OCI-LY7 (cell line): ENCODE measurements at regions not wholly inside any gene's neighbourhood (a gene's known extent, or its start where the extent isn't known, plus 50 kb on each side); places are given as distances from the start of the nearest gene placed in this dataset.

Experiments used
- BruUV-seq: library from RNA; stranded (reverse); fragments of 400-500 nt; replicated peaks from 2 replicates; lab custom pipeline; 2021; lab: Mats Ljungman, UMichigan
- CTCF ChIA-PET: fragments of 300-600 bp; sonication (Branson Sonifier 250); formaldehyde crosslinking; loops from one replicate; lab custom pipeline; 2022; ENCODE audit warnings: antibody characterized with exemption; ENCODE audit not compliant: unreplicated experiment; lab: Charles Lee
- POLR2A ChIA-PET: fragments of 300-600 bp; sonication (Branson Sonifier 250); formaldehyde crosslinking; loops from one replicate; lab custom pipeline; 2022; ENCODE audit warnings: antibody characterized with exemption; lab: Charles Lee
- DNase-seq: peaks from one replicate; pipeline ENCODE4 v3.0.0-alpha.2; 2015; ENCODE audit warnings: low spot score
- H2AFZ ChIP-seq: fragments of 200-600 bp; sonication (generic), shearing (Covaris generic); 2 replicates; pipeline ENCODE4 v1.6.1; 2014; ENCODE audit warnings: mild to moderate bottlenecking, antibody characterized with exemption, low read length, moderate library complexity
- H3K27ac ChIP-seq: fragments of 200-600 bp; sonication (generic); 2 replicates; pipeline ENCODE4 v1.5.1; 2014; ENCODE audit warnings: mixed run types, low read depth, mild to moderate bottlenecking, moderate library complexity, low read length, inconsistent platforms; ENCODE audit not compliant: poor library complexity, severe bottlenecking
- H3K36me3 ChIP-seq: fragments of 200-600 bp; sonication (generic); 2 replicates; pipeline ENCODE4 v1.6.1; 2014; ENCODE audit warnings: mild to moderate bottlenecking, antibody characterized with exemption, low read length, moderate library complexity, mixed read lengths; ENCODE audit not compliant: insufficient read depth
- H3K4me1 ChIP-seq: fragments of 200-600 bp; sonication (generic); 2 replicates; pipeline ENCODE4 v1.5.1; 2014; ENCODE audit warnings: mild to moderate bottlenecking, low read length; ENCODE audit not compliant: insufficient read depth, poor library complexity, severe bottlenecking
- H3K4me2 ChIP-seq: fragments of 200-600 bp; sonication (generic); 2 replicates; pipeline ENCODE4 v1.6.1; 2014; ENCODE audit warnings: mild to moderate bottlenecking, low read length
- H3K4me3 ChIP-seq: fragments of 200-600 bp; sonication (generic); 2 replicates; pipeline ENCODE4 v1.5.1; 2014; ENCODE audit warnings: mild to moderate bottlenecking, low read depth, low read length; ENCODE audit not compliant: poor library complexity, severe bottlenecking
- H3K79me2 ChIP-seq: fragments of 200-600 bp; sonication (generic); 2 replicates; pipeline ENCODE4 v1.6.1; 2016; ENCODE audit warnings: low read depth, mild to moderate bottlenecking, low read length, moderate library complexity, mixed read lengths; ENCODE audit not compliant: insufficient read depth
- H3K9me2 ChIP-seq: fragments of 200-600 bp; sonication (generic); 2 replicates; pipeline ENCODE4 v1.6.1; 2016; ENCODE audit warnings: mild to moderate bottlenecking, low read length, mixed read lengths; ENCODE audit not compliant: insufficient read depth
- H3K9me3 ChIP-seq: fragments of 200-600 bp; sonication (generic); 2 replicates; pipeline ENCODE4 v1.6.1; 2014; ENCODE audit warnings: mild to moderate bottlenecking, mixed run types, low read length, mixed read lengths
- H4K20me1 ChIP-seq: fragments of 200-600 bp; sonication (generic); 2 replicates; pipeline ENCODE4 v1.6.1; 2014; ENCODE audit warnings: mild to moderate bottlenecking, antibody characterized with exemption, low read length, moderate library complexity, mixed read lengths; ENCODE audit not compliant: insufficient read depth
- EZH2phosphoT487 ChIP-seq: fragments of 200-600 bp; sonication (generic); IDR thresholded peaks from 2 replicates; pipeline ENCODE4 v1.6.1; 2018; ENCODE audit warnings: low read depth, borderline replicate concordance, mild to moderate bottlenecking, mixed run types, antibody characterized with exemption, low read length, moderate library complexity, mixed read lengths
- intact Hi-C: fragments of 100-400 bp; cut with micrococcal nuclease; formaldehyde crosslinking; loops from one replicate; pipeline ENCODE4 v1.10.0; 2022; ENCODE audit not compliant: unreplicated experiment
- TF ChIP-seq, protein P1 (sequence below): fragments of 200-600 bp; sonication (generic); conservative IDR thresholded peaks from 2 replicates; pipeline ENCODE4 v1.5.1; 2014; ENCODE audit warnings: mild to moderate bottlenecking, antibody characterized with exemption, low read length, moderate library complexity, mixed read lengths

DNA sequence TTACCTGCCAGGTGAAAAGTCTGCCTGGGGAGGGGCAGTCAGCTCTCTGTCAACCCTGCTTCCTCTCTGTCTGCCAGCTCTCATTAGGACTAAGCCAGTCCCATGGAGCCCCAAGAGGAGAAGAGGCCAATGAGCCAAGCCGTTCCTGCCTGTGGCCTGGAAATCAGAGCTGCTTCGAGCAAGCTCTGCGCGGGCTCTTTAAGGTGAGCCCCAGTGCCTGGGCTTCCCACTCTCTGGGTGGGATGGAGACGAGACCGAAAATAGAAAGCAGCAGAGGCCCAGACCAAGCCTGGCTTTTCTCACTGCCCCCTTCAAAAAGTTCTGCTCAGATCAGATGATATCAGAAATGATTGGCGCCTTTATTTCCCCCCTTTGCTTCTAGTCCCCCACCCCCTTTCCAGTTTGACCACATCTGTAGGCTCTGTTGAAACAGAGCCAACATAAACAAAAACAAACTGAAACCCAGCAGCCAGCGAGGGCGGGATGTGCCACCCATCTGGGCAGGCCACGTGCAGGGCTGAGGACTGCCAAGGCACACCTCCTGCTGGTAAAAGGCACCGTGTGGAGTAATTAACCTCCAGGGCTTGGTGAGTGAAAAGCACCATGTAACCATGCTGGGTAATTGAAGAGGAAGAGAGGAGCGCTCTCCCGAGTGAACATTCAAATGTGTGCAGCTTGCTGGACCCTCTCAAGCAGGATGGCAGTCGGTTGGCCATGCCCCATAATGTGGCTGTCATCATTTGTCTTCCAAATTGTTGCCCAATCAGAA, 471.0 kb upstream of the PROK2 start:
- no peak for TF ChIP-seq EZH2phosphoT487
- TF ChIP-seq, protein P1, sequence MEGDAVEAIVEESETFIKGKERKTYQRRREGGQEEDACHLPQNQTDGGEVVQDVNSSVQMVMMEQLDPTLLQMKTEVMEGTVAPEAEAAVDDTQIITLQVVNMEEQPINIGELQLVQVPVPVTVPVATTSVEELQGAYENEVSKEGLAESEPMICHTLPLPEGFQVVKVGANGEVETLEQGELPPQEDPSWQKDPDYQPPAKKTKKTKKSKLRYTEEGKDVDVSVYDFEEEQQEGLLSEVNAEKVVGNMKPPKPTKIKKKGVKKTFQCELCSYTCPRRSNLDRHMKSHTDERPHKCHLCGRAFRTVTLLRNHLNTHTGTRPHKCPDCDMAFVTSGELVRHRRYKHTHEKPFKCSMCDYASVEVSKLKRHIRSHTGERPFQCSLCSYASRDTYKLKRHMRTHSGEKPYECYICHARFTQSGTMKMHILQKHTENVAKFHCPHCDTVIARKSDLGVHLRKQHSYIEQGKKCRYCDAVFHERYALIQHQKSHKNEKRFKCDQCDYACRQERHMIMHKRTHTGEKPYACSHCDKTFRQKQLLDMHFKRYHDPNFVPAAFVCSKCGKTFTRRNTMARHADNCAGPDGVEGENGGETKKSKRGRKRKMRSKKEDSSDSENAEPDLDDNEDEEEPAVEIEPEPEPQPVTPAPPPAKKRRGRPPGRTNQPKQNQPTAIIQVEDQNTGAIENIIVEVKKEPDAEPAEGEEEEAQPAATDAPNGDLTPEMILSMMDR: no peak
- H3K4me1 ChIP-seq: peaks cover 7% of the 10 kb centered on the region
- H3K36me3 ChIP-seq: no peaks in the 10 kb centered on the region
- intact Hi-C loops: no loop called here
- no peaks in the 10 kb centered on the region for H3K79me2 ChIP-seq
- H2AFZ ChIP-seq: no peak overlapping the region
- no peak overlapping the region for H3K4me2 ChIP-seq
- POLR2A ChIA-PET: no interaction called here
- no peaks in the 10 kb centered on the region for H3K9me2 ChIP-seq
- CTCF ChIA-PET: no interaction called here
- no peak for DNase-seq
- BruUV-seq: no TSS peak
- no peaks in the 10 kb centered on the region for H4K20me1 ChIP-seq
- no peak overlapping the region for H3K4me3 ChIP-seq
- H3K9me3 ChIP-seq: no peaks in the 10 kb centered on the region
- no peak overlapping the region for H3K27ac ChIP-seq

DNA sequence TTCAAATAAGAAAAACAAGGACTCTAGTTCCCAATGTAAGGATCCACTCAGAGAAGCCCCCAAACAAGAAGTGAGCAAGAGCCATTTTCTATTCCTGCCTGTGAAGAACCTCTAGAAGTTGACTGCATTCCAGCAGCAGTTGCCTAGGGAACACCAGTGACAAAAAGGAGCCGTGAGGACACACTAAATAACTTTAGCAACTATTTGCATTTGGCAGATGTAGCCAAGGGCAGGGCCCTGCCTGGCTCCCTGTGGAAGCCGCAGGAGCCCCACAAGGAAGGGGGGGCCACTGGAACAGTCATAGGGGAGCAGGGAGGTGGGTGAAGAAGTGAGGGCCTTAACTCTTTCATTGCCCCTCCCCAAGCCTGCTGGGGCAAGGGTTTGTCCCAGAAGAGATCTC, 470.2 kb upstream of the PROK2 start:
- no peaks in the 10 kb centered on the region for H3K36me3 ChIP-seq
- POLR2A ChIA-PET: no interaction called here
- BruUV-seq: no TSS peak
- CTCF ChIA-PET: no interaction called here
- no peaks in the 10 kb centered on the region for H4K20me1 ChIP-seq
- no peaks in the 10 kb centered on the region for H3K9me3 ChIP-seq
- H2AFZ ChIP-seq: no peak overlapping the region
- H3K27ac ChIP-seq: no peak overlapping the region
- peaks cover 7% of the 10 kb centered on the region for H3K4me1 ChIP-seq
- no peaks in the 10 kb centered on the region for H3K79me2 ChIP-seq
- H3K4me2 ChIP-seq: no peak overlapping the region
- TF ChIP-seq, protein P1: no peak
- TF ChIP-seq EZH2phosphoT487: no peak
- H3K4me3 ChIP-seq: no peak overlapping the region
- intact Hi-C loops: no loop called here
- DNase-seq: no peak
- no peaks in the 10 kb centered on the region for H3K9me2 ChIP-seq

DNA sequence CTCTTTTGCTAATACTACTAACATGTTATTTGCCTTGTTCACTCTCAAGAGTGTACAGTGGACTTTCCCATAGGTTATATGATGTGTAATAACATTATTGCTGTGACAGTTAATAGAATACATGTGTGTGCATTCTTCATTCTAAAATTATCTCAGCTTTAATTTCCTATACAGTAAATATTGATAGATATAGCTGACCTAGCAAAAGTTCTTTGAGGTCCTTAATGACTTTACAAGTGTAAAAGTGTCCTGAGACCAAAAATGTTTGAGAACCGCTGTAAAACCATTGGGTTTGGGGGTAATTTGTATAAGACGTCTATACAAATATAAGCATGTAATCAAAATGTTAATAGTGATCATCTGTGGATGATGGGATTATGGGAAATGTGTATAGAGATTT, 469.5 kb upstream of the PROK2 start:
- intact Hi-C loops: no loop called here
- POLR2A ChIA-PET: interaction anchor here (0.6 kb wide), 2 partner anchors 10 to 1237 kb away, joined by 5 read pairs; no protein-coding TSS in a partner anchor
- Histone ChIP-seq H3K27ac (no peak overlapping the region), H3K4me1 (peaks cover 7% of the 10 kb centered on the region), H3K79me2 (no peaks in the 10 kb centered on the region), H2AFZ (no peak overlapping the region), H4K20me1 (no peaks in the 10 kb centered on the region), H3K36me3 (no peaks in the 10 kb centered on the region), H3K9me2 (no peaks in the 10 kb centered on the region), H3K4me3 (no peak overlapping the region), H3K9me3 (no peaks in the 10 kb centered on the region), H3K4me2 (no peak overlapping the region)
- no peak for DNase-seq
- CTCF ChIA-PET: no interaction called here
- no TSS peak for BruUV-seq
- no peak for TF ChIP-seq EZH2phosphoT487
- TF ChIP-seq, protein P1: no peak
